ENCODE measurements at regions not wholly inside any gene's neighbourhood (a gene's known extent, or its start where the extent isn't known, plus 50 kb on each side); places are given as distances from the start of the nearest gene placed in this dataset.
"Not testable (repeated sequence)": the region's sequence is repeated elsewhere in the genome, so short reads cannot be mapped to it uniquely, and the experiment has no call there.

DNA sequence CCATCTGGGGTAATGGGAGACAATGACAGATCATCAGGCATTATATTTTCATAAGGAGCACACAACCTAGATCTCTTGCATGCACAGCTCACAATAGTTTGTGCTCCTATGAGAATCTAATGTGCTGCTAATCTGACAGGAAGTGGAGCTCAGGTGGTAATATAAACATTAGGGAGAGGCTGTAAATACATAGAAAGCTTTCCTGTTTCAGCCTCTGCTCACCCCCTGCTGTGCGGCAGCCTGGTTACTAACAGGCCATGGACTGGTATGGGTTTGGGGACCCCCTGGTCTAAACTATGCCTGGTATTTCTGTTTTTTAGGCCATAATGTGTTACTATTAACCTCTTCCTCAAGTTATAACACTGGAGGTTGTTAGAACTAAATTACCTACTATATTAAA is 1373.7 kb downstream of the LRFN5 start:
- H3K4me3 ChIP-seq: no peak overlapping the region
- H3K9me3 ChIP-seq: no peaks in the 10 kb centered on the region
- WGBS: 86% methylated on average over 1 of the region's 1 CpG
- no peak for DNase-seq (ENCODE audit: extremely low spot score)
- H3K27ac ChIP-seq (replicated peaks in 1 of 4): no peak overlapping the region
- no peaks in the 10 kb centered on the region for H3K4me1 ChIP-seq
- H3K27me3 ChIP-seq: no peaks in the 10 kb centered on the region
- TF ChIP-seq POLR2AphosphoS5 (IDR thresholded peaks at IDR 0.05) (no peak), POLR2A (IDR thresholded peaks at IDR 0.05; ENCODE audit: low read depth) (no peak), EP300 (IDR thresholded peaks at IDR 0.05) (no peak)
- TF ChIP-seq, protein P1, sequence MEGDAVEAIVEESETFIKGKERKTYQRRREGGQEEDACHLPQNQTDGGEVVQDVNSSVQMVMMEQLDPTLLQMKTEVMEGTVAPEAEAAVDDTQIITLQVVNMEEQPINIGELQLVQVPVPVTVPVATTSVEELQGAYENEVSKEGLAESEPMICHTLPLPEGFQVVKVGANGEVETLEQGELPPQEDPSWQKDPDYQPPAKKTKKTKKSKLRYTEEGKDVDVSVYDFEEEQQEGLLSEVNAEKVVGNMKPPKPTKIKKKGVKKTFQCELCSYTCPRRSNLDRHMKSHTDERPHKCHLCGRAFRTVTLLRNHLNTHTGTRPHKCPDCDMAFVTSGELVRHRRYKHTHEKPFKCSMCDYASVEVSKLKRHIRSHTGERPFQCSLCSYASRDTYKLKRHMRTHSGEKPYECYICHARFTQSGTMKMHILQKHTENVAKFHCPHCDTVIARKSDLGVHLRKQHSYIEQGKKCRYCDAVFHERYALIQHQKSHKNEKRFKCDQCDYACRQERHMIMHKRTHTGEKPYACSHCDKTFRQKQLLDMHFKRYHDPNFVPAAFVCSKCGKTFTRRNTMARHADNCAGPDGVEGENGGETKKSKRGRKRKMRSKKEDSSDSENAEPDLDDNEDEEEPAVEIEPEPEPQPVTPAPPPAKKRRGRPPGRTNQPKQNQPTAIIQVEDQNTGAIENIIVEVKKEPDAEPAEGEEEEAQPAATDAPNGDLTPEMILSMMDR (IDR thresholded peaks at IDR 0.05): no peak
- intact Hi-C loops (cut with DNase I): no loop called here
- no peaks in the 10 kb centered on the region for H3K36me3 ChIP-seq

DNA sequence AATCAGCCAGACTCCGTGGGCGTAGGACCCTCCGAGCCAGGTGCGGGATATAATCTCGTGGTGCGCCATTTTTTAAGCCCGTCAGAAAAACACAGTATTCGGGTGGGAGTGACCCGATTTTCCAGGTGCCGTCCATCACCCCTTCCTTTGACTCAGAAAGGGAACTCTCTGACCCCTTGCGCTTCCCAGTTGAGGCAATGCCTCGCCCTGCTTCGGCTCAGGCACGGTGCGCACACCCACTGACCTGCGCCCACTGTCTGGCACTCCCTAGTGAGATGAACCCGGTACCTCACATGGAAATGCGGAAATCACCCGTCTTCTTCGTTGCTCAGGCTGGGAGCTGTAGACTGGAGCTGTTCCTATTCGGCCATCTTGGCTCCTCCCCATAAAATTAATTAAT is 1366.5 kb downstream of the LRFN5 start:
- H3K9me3 ChIP-seq; intact Hi-C loops (cut with DNase I); H3K27me3 ChIP-seq; H3K36me3 ChIP-seq; DNase-seq (ENCODE audit: extremely low spot score); H3K4me1 ChIP-seq; H3K4me3 ChIP-seq; H3K27ac ChIP-seq (replicated peaks in 1 of 4): not testable (repeated sequence)
- WGBS: 90% methylated on average over 18 of the region's 21 CpGs

DNA sequence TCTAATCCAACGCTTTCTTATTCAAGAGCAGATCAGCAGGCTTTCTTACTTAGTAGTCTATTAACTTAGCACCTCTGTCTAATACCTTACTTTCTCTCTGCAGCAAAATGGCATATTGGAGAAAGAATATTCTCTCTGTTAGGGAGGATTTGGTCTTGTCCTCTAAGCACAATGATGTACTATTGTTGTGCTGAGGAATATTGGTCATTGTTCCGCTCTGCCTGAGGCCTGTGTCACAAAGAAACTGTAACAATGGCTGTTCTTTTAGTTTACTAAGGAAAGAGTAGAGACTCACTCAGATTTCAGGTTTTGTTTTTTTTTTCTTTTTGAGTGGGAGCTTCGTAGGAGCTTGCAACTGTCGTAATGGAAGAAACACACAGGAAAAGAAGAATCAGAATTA is 1358.8 kb downstream of the LRFN5 start:
- H3K4me1 ChIP-seq: no peaks in the 10 kb centered on the region
- TF ChIP-seq POLR2AphosphoS5 (IDR thresholded peaks at IDR 0.05): no peak
- TF ChIP-seq POLR2A (IDR thresholded peaks at IDR 0.05; ENCODE audit: low read depth): no peak
- TF ChIP-seq, protein P1 (IDR thresholded peaks at IDR 0.05): no peak
- TF ChIP-seq EP300 (IDR thresholded peaks at IDR 0.05): no peak
- intact Hi-C loops (cut with DNase I): no loop called here
- H3K9me3 ChIP-seq: no peaks in the 10 kb centered on the region
- no peaks in the 10 kb centered on the region for H3K36me3 ChIP-seq
- H3K4me3 ChIP-seq: no peak overlapping the region
- no peak for DNase-seq (ENCODE audit: extremely low spot score)
- no peaks in the 10 kb centered on the region for H3K27me3 ChIP-seq
- WGBS: 68% methylated on average over 4 of the region's 4 CpGs
- H3K27ac ChIP-seq (replicated peaks in 1 of 4): no peak overlapping the region

DNA sequence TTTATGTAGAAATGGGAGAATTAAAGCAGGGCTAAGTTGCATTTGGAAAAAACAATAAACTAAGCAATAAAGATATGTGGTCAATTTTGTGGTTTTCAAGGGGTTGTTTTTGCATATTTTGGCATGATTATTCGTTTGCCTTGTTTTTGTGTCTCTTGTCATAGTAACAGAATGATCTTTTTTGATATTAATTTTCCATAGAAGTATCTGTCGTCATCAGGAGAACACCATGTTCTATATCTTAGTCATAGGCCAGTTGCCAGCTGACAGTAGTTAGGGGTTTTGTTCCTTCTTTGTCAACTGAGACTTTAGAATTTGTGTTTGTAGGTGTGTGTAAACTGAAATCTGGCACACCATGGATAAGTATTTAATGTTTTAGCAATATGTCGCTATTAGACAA is 1354.8 kb downstream of the LRFN5 start:
- no peak overlapping the region for H3K27ac ChIP-seq (replicated peaks in 1 of 4)
- H3K36me3 ChIP-seq: no peaks in the 10 kb centered on the region
- no peaks in the 10 kb centered on the region for H3K27me3 ChIP-seq
- no peak overlapping the region for H3K4me3 ChIP-seq
- TF ChIP-seq, protein P1 (IDR thresholded peaks at IDR 0.05): no peak
- TF ChIP-seq POLR2AphosphoS5 (IDR thresholded peaks at IDR 0.05) (no peak), EP300 (IDR thresholded peaks at IDR 0.05) (no peak), POLR2A (IDR thresholded peaks at IDR 0.05; ENCODE audit: low read depth) (no peak)
- no peaks in the 10 kb centered on the region for H3K4me1 ChIP-seq
- DNase-seq (ENCODE audit: extremely low spot score): no peak
- 72% methylated on average over 3 of the region's 3 CpGs for WGBS
- H3K9me3 ChIP-seq: no peaks in the 10 kb centered on the region
- intact Hi-C loops (cut with DNase I): no loop called here

DNA sequence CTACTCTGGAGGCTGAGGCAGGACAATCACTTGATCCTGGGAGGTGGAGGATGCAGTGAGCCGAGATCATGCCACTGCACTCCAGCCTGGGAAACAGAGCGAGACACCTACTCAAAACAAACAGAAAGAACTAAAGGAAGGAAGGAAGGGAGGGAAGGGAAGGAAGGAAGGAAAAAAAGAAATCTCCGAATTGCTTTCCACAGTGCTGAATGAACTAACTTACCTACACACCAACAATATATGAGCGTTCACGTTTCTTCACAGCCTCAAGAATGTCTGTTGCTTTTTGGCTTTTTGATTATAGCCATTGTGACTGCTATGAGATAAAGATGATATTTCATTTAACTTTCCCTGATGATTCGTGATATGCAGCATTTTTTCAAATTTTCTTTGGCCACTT is 1343.7 kb downstream of the LRFN5 start:
- Histone ChIP-seq H3K4me3 (no peak overlapping the region), H3K27me3 (no peaks in the 10 kb centered on the region), H3K27ac (replicated peaks in 1 of 4) (no peak overlapping the region), H3K36me3 (no peaks in the 10 kb centered on the region), H3K4me1 (no peaks in the 10 kb centered on the region), H3K9me3 (peaks cover 0 to 8% (median 0%) of the 10 kb centered on the region in 4 donors)
- intact Hi-C loops (cut with DNase I): no loop called here
- no peak for DNase-seq (ENCODE audit: extremely low spot score)
- TF ChIP-seq POLR2A (IDR thresholded peaks at IDR 0.05; ENCODE audit: low read depth) (no peak), POLR2AphosphoS5 (IDR thresholded peaks at IDR 0.05) (no peak), EP300 (IDR thresholded peaks at IDR 0.05) (no peak)
- TF ChIP-seq, protein P1 (IDR thresholded peaks at IDR 0.05): no peak
- 84% methylated on average over 6 of the region's 6 CpGs for WGBS
